Caco-2 (cell line): ENCODE measurements at regions not wholly inside any gene's neighbourhood (a gene's known extent, or its start where the extent isn't known, plus 50 kb on each side); places are given as distances from the start of the nearest gene placed in this dataset.

ENCODE experiments used
- BruUV-seq: library from RNA; stranded (reverse); fragments of 400-500 nt; replicated peaks from 2 replicates; lab custom pipeline; 2021; lab: Mats Ljungman, UMichigan
- CTCF ChIA-PET: fragments of 300-600 bp; sonication (Branson Sonifier 250); formaldehyde crosslinking; loops from one replicate; lab custom pipeline; 2022; ENCODE audit warnings: antibody characterized with exemption; lab: Charles Lee
- POLR2A ChIA-PET: fragments of 300-600 bp; sonication (Branson Sonifier 250); formaldehyde crosslinking; loops from one replicate; lab custom pipeline; 2022; ENCODE audit warnings: antibody characterized with exemption; lab: Charles Lee
- DNase-seq, 2 experiments: peaks; one replicate each; pipeline versions ENCODE4 v3.0.0 to v3.0.0-alpha.2; 2020 to 2022
- H3K27me3 ChIP-seq: replicated peaks from 2 replicates; pipeline ENCODE4 v1.6.0; 2011; ENCODE audit warnings: low read length; ENCODE audit not compliant: control insufficient read depth, insufficient read depth
- H3K36me3 ChIP-seq: 2 replicates; pipeline ENCODE4 v1.5.1; 2011; ENCODE audit warnings: low read length; ENCODE audit not compliant: control insufficient read depth, insufficient read depth
- H3K4me1 ChIP-seq: fragments of 250-450 bp; sonication (Bioruptor Pico); 2 replicates; pipeline ENCODE4 v1.5.1; 2020; ENCODE audit warnings: mild to moderate bottlenecking
- H3K4me3 ChIP-seq: 2 replicates; pipeline ENCODE4 v1.5.1; 2011; ENCODE audit warnings: low read depth, mild to moderate bottlenecking, control low read depth, low read length
- H3K9me3 ChIP-seq: fragments of 250-450 bp; sonication (Bioruptor Pico); 2 replicates; pipeline ENCODE4 v1.5.1; 2020; ENCODE audit warnings: mild to moderate bottlenecking, moderate library complexity
- H3K27ac Mint-ChIP-seq: one replicate; pipeline ENCODE4 v1.8.0; 2022; ENCODE audit warnings: mixed read lengths; ENCODE audit not compliant: unreplicated experiment
- H3K27me3 Mint-ChIP-seq: one replicate; pipeline ENCODE4 v1.8.0; 2022; ENCODE audit warnings: mixed read lengths; ENCODE audit not compliant: insufficient read depth, unreplicated experiment
- H3K36me3 Mint-ChIP-seq: one replicate; pipeline ENCODE4 v1.8.0; 2022; ENCODE audit warnings: mild to moderate bottlenecking, mixed read lengths; ENCODE audit not compliant: insufficient read depth, unreplicated experiment
- H3K4me1 Mint-ChIP-seq: one replicate; pipeline ENCODE4 v1.8.0; 2022; ENCODE audit warnings: low read depth, mixed read lengths; ENCODE audit not compliant: unreplicated experiment
- H3K4me3 Mint-ChIP-seq: one replicate; pipeline ENCODE4 v1.8.0; 2022; ENCODE audit warnings: mild to moderate bottlenecking, moderate library complexity, mixed read lengths; ENCODE audit not compliant: unreplicated experiment
- H3K9me3 Mint-ChIP-seq: one replicate; pipeline ENCODE4 v1.8.0; 2022; ENCODE audit warnings: mixed read lengths; ENCODE audit not compliant: unreplicated experiment
- intact Hi-C: fragments of 100-400 bp; cut with micrococcal nuclease; formaldehyde crosslinking; loops from one replicate; pipeline ENCODE4 v1.10.0; 2022; ENCODE audit not compliant: unreplicated experiment
- TF ChIP-seq, protein P1 (sequence below), 2 experiments: fragments of 200-600 bp in 1 of 2; IDR thresholded peaks; 1 replicate in 1 of 2; 2 replicates in 1 of 2; pipeline versions ENCODE4 v1.5.1 to v1.8.0; 2011 to 2022; ENCODE audit warnings: antibody characterized with exemption in 1 of 2, control low read depth in 1 of 2, inconsistent platforms in 1 of 2, low read depth in 1 of 2, low read length in 1 of 2, mild to moderate bottlenecking in 1 of 2, moderate library complexity in 1 of 2; ENCODE audit not compliant: insufficient read depth in 1 of 2, severe bottlenecking in 1 of 2, unreplicated experiment in 1 of 2

DNA sequence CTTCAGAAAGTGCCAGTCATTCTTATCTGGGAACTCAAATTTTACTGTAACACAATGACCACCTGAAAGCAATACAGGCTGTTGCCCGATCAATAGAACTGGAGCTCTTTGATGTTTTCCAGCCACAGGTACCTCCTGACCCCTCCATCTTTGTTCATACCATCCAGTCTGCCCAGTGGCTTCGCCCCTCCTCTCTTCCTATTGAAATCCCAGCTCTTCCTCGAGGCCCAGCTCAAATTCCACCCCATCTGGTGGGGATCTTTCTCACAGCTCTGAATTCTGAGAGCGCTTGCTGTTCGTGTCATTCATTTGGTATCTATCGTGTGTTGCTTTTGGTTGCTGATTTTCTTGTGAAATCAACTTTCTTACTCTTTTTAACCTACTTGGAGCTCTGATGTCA, 87.9 kb upstream of the CNKSR3 start:
- no peaks in the 10 kb centered on the region for H3K9me3 Mint-ChIP-seq
- intact Hi-C loops = no loop called here
- TF ChIP-seq, protein P1, sequence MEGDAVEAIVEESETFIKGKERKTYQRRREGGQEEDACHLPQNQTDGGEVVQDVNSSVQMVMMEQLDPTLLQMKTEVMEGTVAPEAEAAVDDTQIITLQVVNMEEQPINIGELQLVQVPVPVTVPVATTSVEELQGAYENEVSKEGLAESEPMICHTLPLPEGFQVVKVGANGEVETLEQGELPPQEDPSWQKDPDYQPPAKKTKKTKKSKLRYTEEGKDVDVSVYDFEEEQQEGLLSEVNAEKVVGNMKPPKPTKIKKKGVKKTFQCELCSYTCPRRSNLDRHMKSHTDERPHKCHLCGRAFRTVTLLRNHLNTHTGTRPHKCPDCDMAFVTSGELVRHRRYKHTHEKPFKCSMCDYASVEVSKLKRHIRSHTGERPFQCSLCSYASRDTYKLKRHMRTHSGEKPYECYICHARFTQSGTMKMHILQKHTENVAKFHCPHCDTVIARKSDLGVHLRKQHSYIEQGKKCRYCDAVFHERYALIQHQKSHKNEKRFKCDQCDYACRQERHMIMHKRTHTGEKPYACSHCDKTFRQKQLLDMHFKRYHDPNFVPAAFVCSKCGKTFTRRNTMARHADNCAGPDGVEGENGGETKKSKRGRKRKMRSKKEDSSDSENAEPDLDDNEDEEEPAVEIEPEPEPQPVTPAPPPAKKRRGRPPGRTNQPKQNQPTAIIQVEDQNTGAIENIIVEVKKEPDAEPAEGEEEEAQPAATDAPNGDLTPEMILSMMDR (IDR thresholded peaks at IDR 0.05; ENCODE audit: insufficient read depth in 1 of 2, low read depth in 1 of 2, low read length in 1 of 2, severe bottlenecking in 1 of 2, unreplicated experiment in 1 of 2) = no peak
- no peaks in the 10 kb centered on the region for H3K27me3 ChIP-seq
- H3K4me3 Mint-ChIP-seq = no peak overlapping the region
- no peak overlapping the region for H3K27ac Mint-ChIP-seq
- no peaks in the 10 kb centered on the region for H3K27me3 Mint-ChIP-seq
- H3K4me1 Mint-ChIP-seq = no peaks in the 10 kb centered on the region
- H3K4me3 ChIP-seq = no peak overlapping the region
- H3K4me1 ChIP-seq = no peaks in the 10 kb centered on the region
- no peaks in the 10 kb centered on the region for H3K36me3 Mint-ChIP-seq
- ChIA-PET CTCF (no interaction called here), POLR2A (no interaction called here)
- H3K36me3 ChIP-seq = no peaks in the 10 kb centered on the region
- no TSS peak for BruUV-seq
- no peak for DNase-seq
- no peaks in the 10 kb centered on the region for H3K9me3 ChIP-seq

DNA sequence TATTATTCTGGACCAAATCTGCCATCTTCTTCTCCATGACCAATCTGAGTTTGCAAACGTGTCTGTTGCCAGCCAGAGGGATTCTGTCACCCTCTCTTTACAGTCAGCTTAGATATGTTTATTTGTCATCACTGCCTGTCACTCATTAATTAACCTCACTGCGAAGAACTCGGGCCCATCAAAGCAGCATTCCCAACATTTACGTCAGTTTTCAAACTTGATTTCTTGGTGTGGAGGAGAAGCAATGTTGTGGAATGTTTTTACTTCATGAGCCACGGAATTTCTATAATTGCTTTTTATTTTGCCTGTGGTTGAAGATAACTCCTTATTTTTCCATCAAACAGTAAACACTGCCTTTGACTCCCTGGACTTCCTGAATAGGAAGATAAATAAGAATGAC, 91.8 kb upstream of the CNKSR3 start:
- H3K27ac Mint-ChIP-seq = no peak overlapping the region
- H3K4me1 Mint-ChIP-seq = no peaks in the 10 kb centered on the region
- TF ChIP-seq, protein P1 (IDR thresholded peaks at IDR 0.05; ENCODE audit: insufficient read depth in 1 of 2, low read depth in 1 of 2, low read length in 1 of 2, severe bottlenecking in 1 of 2, unreplicated experiment in 1 of 2) = no peak
- H3K36me3 Mint-ChIP-seq = no peaks in the 10 kb centered on the region
- intact Hi-C loops = no loop called here
- Histone ChIP-seq H3K9me3 (no peaks in the 10 kb centered on the region), H3K27me3 (no peaks in the 10 kb centered on the region), H3K4me3 (no peak overlapping the region), H3K4me1 (no peaks in the 10 kb centered on the region), H3K36me3 (no peaks in the 10 kb centered on the region)
- DNase-seq = no peak
- no peaks in the 10 kb centered on the region for H3K27me3 Mint-ChIP-seq
- ChIA-PET CTCF (no interaction called here), POLR2A (no interaction called here)
- H3K4me3 Mint-ChIP-seq = no peak overlapping the region
- no TSS peak for BruUV-seq
- H3K9me3 Mint-ChIP-seq = no peaks in the 10 kb centered on the region

DNA sequence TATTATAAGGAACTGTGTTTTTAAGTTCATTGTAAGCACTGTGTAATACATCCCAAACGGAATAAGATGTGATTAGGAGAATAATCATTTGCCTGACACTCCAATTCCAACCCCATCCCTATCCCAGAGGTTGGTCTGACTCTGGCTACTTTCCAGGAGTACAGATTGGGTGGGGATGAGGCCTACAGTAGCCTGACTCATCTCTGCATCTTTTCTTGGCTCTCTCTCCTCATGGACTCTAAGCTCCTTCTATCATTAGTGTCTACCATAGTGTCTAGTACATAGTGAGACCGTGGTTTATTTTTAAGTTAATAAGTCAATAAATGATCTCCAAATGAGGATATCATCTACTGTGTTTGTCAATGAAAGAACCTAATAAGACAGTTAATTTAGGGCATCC, 92.2 kb upstream of the CNKSR3 start:
- intact Hi-C loops = no loop called here
- no peaks in the 10 kb centered on the region for H3K27me3 Mint-ChIP-seq
- H3K9me3 Mint-ChIP-seq = no peaks in the 10 kb centered on the region
- no peak for DNase-seq
- BruUV-seq = no TSS peak
- H3K4me1 ChIP-seq = no peaks in the 10 kb centered on the region
- no peaks in the 10 kb centered on the region for H3K9me3 ChIP-seq
- CTCF ChIA-PET = no interaction called here
- no peak overlapping the region for H3K27ac Mint-ChIP-seq
- no peaks in the 10 kb centered on the region for H3K36me3 Mint-ChIP-seq
- H3K4me1 Mint-ChIP-seq = no peaks in the 10 kb centered on the region
- H3K36me3 ChIP-seq = no peaks in the 10 kb centered on the region
- H3K4me3 Mint-ChIP-seq = no peak overlapping the region
- no peak overlapping the region for H3K4me3 ChIP-seq
- H3K27me3 ChIP-seq = no peaks in the 10 kb centered on the region
- TF ChIP-seq, protein P1 (IDR thresholded peaks at IDR 0.05; ENCODE audit: insufficient read depth in 1 of 2, low read depth in 1 of 2, low read length in 1 of 2, severe bottlenecking in 1 of 2, unreplicated experiment in 1 of 2) = no peak
- POLR2A ChIA-PET = no interaction called here
